SJSA1 (cell line): ENCODE measurements at regions not wholly inside any gene's neighbourhood (a gene's known extent, or its start where the extent isn't known, plus 50 kb on each side); places are given as distances from the start of the nearest gene placed in this dataset.

Experiments used
- DNase-seq, 2 experiments: peaks; one replicate each; pipeline ENCODE4 v3.0.0-alpha.2; 2015 to 2020; ENCODE audit warnings: low spot score in 2 of 2, low read depth in 1 of 2
- H3K27ac ChIP-seq: fragments of 250-450 bp; sonication (Bioruptor Pico); 2 replicates; pipeline ENCODE4 v1.5.1; 2020; ENCODE audit warnings: mild to moderate bottlenecking, moderate library complexity
- H3K27me3 ChIP-seq: fragments of 250-450 bp; sonication (Bioruptor Pico); replicated peaks from 2 replicates; pipeline ENCODE4 v1.5.1; 2020; ENCODE audit warnings: mild to moderate bottlenecking, moderate library complexity
- H3K36me3 ChIP-seq: fragments of 250-450 bp; sonication (Bioruptor Pico); 2 replicates; pipeline ENCODE4 v1.5.1; 2020; ENCODE audit warnings: mild to moderate bottlenecking
- H3K4me1 ChIP-seq: fragments of 250-450 bp; sonication (Bioruptor Pico); replicated peaks from 2 replicates; pipeline ENCODE4 v1.6.1; 2021; ENCODE audit warnings: mild to moderate bottlenecking
- H3K4me3 ChIP-seq: fragments of 250-450 bp; sonication (Bioruptor Pico); 2 replicates; pipeline ENCODE4 v1.5.1; 2020; ENCODE audit warnings: mild to moderate bottlenecking
- H3K9me3 ChIP-seq: fragments of 250-450 bp; sonication (Bioruptor Pico); replicated peaks from 2 replicates; pipeline ENCODE4 v1.5.1; 2020; ENCODE audit warnings: mild to moderate bottlenecking

GRCh38 chr13:40132249-40132648 lies 476.8 kb downstream of the COG6 start:
- Histone ChIP-seq H3K4me3 (no peak overlapping the region), H3K27me3 (no peaks in the 10 kb centered on the region), H3K9me3 (no peaks in the 10 kb centered on the region), H3K36me3 (no peaks in the 10 kb centered on the region), H3K4me1 (no peaks in the 10 kb centered on the region), H3K27ac (no peak overlapping the region)
- DNase-seq = no peak

DNA sequence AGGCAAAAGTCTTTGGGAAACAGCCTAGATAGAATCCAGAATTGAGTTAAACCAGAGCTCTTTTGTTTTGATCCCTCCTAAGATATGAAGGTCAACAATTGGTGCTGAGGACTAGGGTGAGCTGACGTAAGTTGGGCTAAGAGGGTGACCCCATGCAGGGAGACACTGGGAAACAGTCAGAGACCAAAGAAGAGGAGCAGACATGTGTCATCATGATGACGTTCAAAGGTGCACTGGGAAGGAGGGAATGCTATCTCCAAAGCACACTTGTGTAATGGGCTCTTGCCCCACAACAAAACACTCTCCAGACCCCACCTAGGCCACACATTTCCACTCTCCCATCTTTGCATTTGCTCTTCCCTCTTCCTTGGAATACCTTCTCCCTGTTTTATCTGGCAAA lies 481.4 kb downstream of the COG6 start:
- no peaks in the 10 kb centered on the region for H3K27me3 ChIP-seq
- H3K4me3 ChIP-seq = no peak overlapping the region
- H3K27ac ChIP-seq = no peak overlapping the region
- no peaks in the 10 kb centered on the region for H3K4me1 ChIP-seq
- H3K36me3 ChIP-seq = no peaks in the 10 kb centered on the region
- H3K9me3 ChIP-seq = no peaks in the 10 kb centered on the region
- no peak for DNase-seq

DNA sequence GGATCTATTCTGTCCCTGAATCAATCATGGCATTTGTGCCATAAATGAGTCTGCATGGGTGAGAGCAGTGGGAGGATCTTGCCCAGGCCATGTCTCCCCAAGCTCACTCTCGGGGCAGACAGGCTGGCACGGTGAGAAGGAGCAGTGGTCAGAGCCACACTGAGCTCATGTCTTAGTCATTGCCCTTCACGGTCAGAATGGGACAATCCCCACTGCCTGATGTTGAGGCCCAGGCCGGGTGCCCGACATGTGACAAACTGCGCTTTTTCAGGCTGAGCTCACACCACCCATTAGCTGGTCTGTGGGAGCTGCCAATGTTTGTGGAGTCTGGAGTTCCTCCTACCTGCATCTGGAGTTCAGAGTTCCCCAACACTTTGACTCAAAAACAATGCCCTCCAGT lies 481.9 kb downstream of the COG6 start:
- H3K27me3 ChIP-seq = no peaks in the 10 kb centered on the region
- H3K4me1 ChIP-seq = no peaks in the 10 kb centered on the region
- H3K27ac ChIP-seq = no peak overlapping the region
- no peak for DNase-seq
- H3K36me3 ChIP-seq = no peaks in the 10 kb centered on the region
- H3K9me3 ChIP-seq = no peaks in the 10 kb centered on the region
- H3K4me3 ChIP-seq = no peak overlapping the region

GRCh38 chr13:40139896-40140520 lies 484.5 kb downstream of the COG6 start:
- DNase-seq = no peak
- Histone ChIP-seq H3K9me3 (no peaks in the 10 kb centered on the region), H3K36me3 (no peaks in the 10 kb centered on the region), H3K4me3 (no peak overlapping the region), H3K27me3 (no peaks in the 10 kb centered on the region), H3K4me1 (no peaks in the 10 kb centered on the region), H3K27ac (no peak overlapping the region)

DNA sequence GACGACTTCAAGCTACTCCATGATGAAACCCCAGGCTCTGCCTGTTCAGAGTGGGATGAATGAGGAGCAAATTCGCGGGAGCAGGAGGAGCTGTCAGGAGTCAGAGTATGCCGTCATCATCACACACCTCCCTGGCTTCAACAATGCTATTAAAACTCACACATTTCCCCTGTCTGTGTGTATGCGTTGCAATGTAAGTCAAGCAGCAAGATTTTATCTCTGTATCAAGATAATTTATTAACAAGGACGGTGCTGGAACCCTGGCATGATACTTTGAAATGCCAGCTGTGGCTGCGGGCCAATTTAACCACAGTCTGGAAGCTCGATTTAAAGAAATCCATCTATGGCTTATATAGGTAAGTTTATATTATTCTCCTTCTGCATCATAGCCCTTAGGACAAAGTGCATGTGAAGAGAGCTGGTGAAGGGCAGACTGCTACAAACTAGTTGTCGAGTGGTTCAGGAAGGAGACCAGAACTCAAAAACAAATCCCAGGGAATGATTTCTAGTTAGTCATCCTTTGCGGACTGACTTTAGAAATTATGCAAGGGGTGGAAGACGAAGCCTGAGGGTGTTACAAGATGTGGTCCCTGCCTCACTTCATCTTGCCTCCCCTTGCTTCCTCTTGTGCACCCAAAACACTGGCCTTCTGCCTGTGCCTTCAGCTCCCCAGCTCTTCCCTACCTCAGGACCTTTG lies 486.5 kb downstream of the COG6 start:
- Histone ChIP-seq H3K36me3 (no peaks in the 10 kb centered on the region), H3K9me3 (no peaks in the 10 kb centered on the region), H3K27ac (no peak overlapping the region), H3K4me3 (no peak overlapping the region), H3K27me3 (no peaks in the 10 kb centered on the region), H3K4me1 (no peaks in the 10 kb centered on the region)
- no peak for DNase-seq

DNA sequence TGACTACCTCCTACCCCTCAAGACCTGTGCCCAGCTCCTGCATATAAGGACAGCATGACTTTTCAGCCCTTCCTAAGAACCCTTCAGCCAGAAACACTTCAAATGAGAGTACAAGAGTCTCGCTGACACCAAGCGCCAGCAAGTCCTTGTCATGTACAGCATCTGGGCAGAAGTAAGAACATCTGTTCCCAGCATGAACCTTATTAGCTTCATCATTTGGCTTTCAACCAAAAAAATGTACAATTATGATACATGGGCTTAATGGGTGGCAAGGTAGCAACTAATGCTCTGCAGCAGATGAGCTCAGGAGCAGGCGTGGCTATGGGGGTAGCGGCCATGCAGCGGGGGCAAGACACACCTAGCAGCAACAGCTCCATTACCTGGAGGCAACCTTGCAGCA lies 487.6 kb downstream of the COG6 start:
- no peak overlapping the region for H3K4me3 ChIP-seq
- H3K27me3 ChIP-seq = no peaks in the 10 kb centered on the region
- H3K9me3 ChIP-seq = no peaks in the 10 kb centered on the region
- no peaks in the 10 kb centered on the region for H3K4me1 ChIP-seq
- H3K36me3 ChIP-seq = no peaks in the 10 kb centered on the region
- no peak overlapping the region for H3K27ac ChIP-seq
- no peak for DNase-seq

- Histone ChIP-seq H3K36me3 (no peaks in the 10 kb centered on the region), H3K27ac (no peak overlapping the region), H3K27me3 (no peaks in the 10 kb centered on the region), H3K4me1 (no peaks in the 10 kb centered on the region), H3K9me3 (no peaks in the 10 kb centered on the region), H3K4me3 (no peak overlapping the region)
- no peak for DNase-seq
Observed at GRCh38 chr13:40143559-40143958, 488.1 kb downstream of the COG6 start.

- Histone ChIP-seq H3K36me3 (no peaks in the 10 kb centered on the region), H3K27ac (no peak overlapping the region), H3K4me1 (peaks cover 11% of the 10 kb centered on the region), H3K9me3 (no peaks in the 10 kb centered on the region), H3K4me3 (no peak overlapping the region), H3K27me3 (no peaks in the 10 kb centered on the region)
- no peak for DNase-seq
Observed at GRCh38 chr13:40145139-40145538, 489.7 kb downstream of the COG6 start.

- H3K27ac ChIP-seq = no peak overlapping the region
- H3K27me3 ChIP-seq = no peaks in the 10 kb centered on the region
- H3K9me3 ChIP-seq = no peaks in the 10 kb centered on the region
- DNase-seq = no peak
- H3K4me1 ChIP-seq = peaks cover 11% of the 10 kb centered on the region
- H3K4me3 ChIP-seq = no peak overlapping the region
- H3K36me3 ChIP-seq = no peaks in the 10 kb centered on the region
Observed at GRCh38 chr13:40146063-40146462, 490.6 kb downstream of the COG6 start.

DNA sequence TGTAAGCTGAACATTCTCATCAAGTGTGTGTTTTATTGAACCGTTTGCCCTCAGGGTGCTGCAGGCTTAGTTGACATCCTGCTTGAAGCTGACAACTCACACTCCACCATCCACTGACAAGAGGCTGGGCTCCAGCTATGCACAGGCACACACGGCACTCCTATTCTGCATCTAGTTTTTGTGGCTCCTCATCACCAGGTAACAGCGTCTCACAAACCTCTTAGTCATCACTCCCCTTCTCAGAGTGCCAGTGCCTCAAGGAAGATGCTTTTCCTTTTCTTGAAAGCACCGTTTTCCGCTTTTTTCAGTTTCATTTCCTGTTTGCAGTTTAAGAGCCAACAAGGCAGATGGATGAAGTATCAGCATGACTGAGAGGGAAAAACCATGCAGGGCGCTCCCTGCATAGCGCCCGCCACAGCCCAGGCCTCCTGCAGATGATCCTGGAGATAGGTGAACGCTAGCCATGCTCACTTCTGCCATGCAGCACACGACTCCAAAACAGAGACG lies 491.2 kb downstream of the COG6 start:
- no peaks in the 10 kb centered on the region for H3K9me3 ChIP-seq

GRCh38 chr13:40148101-40148500 lies 492.6 kb downstream of the COG6 start:
- no peak for DNase-seq
- H3K4me1 ChIP-seq = peaks cover 17% of the 10 kb centered on the region
- no peaks in the 10 kb centered on the region for H3K27me3 ChIP-seq
- no peaks in the 10 kb centered on the region for H3K36me3 ChIP-seq
- no peak overlapping the region for H3K27ac ChIP-seq
- no peaks in the 10 kb centered on the region for H3K9me3 ChIP-seq
- no peak overlapping the region for H3K4me3 ChIP-seq

More for the DNA sequence above, 491.2 kb downstream of the COG6 start:
- Histone ChIP-seq H3K4me3 (no peak overlapping the region), H3K27me3 (no peaks in the 10 kb centered on the region), H3K36me3 (no peaks in the 10 kb centered on the region), H3K27ac (no peak overlapping the region), H3K4me1 (peaks cover 11% of the 10 kb centered on the region)
- no peak for DNase-seq

DNA sequence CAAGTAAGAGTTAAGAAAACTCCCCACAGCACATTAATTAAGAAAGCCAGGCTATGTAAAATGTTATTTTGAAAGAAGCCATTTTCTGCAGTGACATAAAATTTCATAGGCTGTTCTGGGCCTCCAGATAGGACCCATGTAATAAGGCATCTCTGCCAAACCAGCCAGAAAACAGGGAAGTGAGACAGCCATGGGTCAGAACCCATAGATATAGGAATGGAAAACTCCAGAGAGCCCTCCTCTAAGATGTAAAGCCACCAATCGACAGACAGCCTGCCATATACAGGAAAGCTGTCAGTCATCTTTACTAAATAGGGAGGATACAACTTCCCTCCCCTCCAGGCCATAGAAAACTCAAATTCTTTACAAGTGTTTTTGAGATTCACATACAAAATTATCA lies 493.3 kb downstream of the COG6 start:
- Histone ChIP-seq H3K4me3 (no peak overlapping the region), H3K27ac (no peak overlapping the region), H3K9me3 (no peaks in the 10 kb centered on the region), H3K27me3 (no peaks in the 10 kb centered on the region), H3K4me1 (peaks cover 17% of the 10 kb centered on the region), H3K36me3 (no peaks in the 10 kb centered on the region)
- no peak for DNase-seq

- DNase-seq = peak; percentile 45 to 56
- H3K4me3 ChIP-seq = no peak overlapping the region
- no peaks in the 10 kb centered on the region for H3K9me3 ChIP-seq
- H3K27ac ChIP-seq = peak overlapping the region; percentile 24
- H3K27me3 ChIP-seq = no peaks in the 10 kb centered on the region
- H3K36me3 ChIP-seq = no peaks in the 10 kb centered on the region
- H3K4me1 ChIP-seq = peaks cover 17% of the 10 kb centered on the region
Observed at GRCh38 chr13:40149611-40150274, 494.3 kb downstream of the COG6 start.

GRCh38 chr13:40151673-40152072 lies 496.2 kb downstream of the COG6 start:
- H3K4me3 ChIP-seq = no peak overlapping the region
- no peaks in the 10 kb centered on the region for H3K36me3 ChIP-seq
- H3K4me1 ChIP-seq = peaks cover 17% of the 10 kb centered on the region
- no peaks in the 10 kb centered on the region for H3K27me3 ChIP-seq
- no peaks in the 10 kb centered on the region for H3K9me3 ChIP-seq
- no peak for DNase-seq
- H3K27ac ChIP-seq = no peak overlapping the region
